Fibroblast of the aortic adventitia (primary cell): ENCODE measurements at regions not wholly inside any gene's neighbourhood (a gene's known extent, or its start where the extent isn't known, plus 50 kb on each side); places are given as distances from the start of the nearest gene placed in this dataset.
A peak's percentile ranks its signal among the peaks of the same experiment; 100 is the strongest.

Source experiments
- DNase-seq: peaks from one replicate; pipeline ENCODE4 v3.0.0-alpha.2; 2010; ENCODE audit warnings: low read depth
- H3K4me3 ChIP-seq: 2 replicates; pipeline ENCODE4 v1.5.1; 2011; ENCODE audit warnings: low read depth, mild to moderate bottlenecking, control low read depth, low read length, moderate library complexity
- CTCF ChIP-seq: IDR thresholded peaks from 2 replicates; pipeline ENCODE4 v1.5.1; 2011; ENCODE audit warnings: mild to moderate bottlenecking, low read length, control low read depth, inconsistent platforms; ENCODE audit not compliant: insufficient read depth

DNA sequence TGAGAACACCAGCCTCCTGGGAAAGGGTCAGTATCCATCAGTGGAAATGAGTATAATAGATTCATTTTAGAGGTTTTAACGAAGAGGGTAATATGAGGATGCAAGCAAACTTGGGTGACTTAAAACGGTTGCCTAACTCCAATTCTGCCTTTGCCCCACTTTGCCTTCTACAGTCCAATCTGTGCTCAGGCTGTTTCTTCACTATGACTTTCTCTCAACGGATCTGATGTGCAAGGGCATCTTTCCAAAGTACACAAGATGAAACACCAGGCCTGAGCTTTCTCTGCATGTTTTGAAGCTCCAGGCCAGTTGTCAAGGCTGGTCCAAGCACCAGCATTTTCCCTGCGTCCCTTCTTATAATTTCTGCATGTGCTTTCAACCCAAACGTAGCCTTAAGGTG, 68.0 kb upstream of the TMEM164 start:
- H3K4me3 ChIP-seq: no peak overlapping the region
- no peak for TF ChIP-seq CTCF
- DNase-seq: peak; percentile 56

DNA sequence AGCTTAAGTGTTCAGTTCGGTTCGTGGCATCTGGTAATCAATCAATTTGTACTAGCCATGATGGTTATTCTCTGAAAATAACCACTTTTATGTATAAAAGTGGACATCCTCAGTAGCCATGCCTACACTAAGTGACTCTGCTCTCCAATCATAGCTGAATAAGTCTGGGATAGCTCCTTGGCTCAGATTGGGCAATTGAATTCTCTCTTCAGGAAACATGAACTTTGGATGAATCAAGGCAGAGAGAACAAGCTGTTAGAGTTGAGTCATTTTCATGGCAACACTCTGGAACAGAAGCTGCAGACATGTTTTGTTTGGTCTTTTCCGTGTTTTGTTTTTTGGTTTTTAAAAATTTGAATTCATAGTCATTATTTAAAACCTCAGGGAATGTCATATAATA, 66.8 kb upstream of the TMEM164 start:
- TF ChIP-seq CTCF: no peak
- H3K4me3 ChIP-seq: no peak overlapping the region
- peak; percentile 67 for DNase-seq

- H3K4me3 ChIP-seq: no peak overlapping the region
- no peak for TF ChIP-seq CTCF
- peak; percentile 10 for DNase-seq
Observed at GRCh38 chrX:109936598-109936997, 66.3 kb upstream of the TMEM164 start.

GRCh38 chrX:109939498-109939897, 63.4 kb upstream of the TMEM164 start:
- TF ChIP-seq CTCF: no peak
- no peak overlapping the region for H3K4me3 ChIP-seq
- no peak for DNase-seq

- no peak overlapping the region for H3K4me3 ChIP-seq
- no peak for TF ChIP-seq CTCF
- no peak for DNase-seq
Observed at GRCh38 chrX:109940411-109940810, 62.5 kb upstream of the TMEM164 start.

- no peak for DNase-seq
- H3K4me3 ChIP-seq: no peak overlapping the region
- no peak for TF ChIP-seq CTCF
Observed at GRCh38 chrX:109943092-109943739, 59.7 kb upstream of the TMEM164 start.

DNA sequence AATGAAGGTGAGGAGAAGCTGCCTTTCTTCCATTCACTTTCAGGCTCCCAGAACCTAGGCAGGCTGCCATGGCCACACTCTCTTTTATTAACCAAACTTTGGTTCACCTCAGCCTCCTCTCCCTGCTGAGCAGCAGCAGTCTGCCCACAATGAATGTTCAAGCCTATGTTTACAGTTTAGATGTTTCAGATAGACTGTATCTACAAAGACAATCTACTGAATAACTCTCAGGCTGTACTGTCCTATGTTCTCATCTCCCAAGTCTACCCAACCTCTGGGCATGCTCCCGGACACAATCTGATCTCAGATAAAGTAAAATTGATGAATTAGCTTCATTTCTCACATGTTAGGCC, 59.2 kb upstream of the TMEM164 start:
- no peak for TF ChIP-seq CTCF
- no peak for DNase-seq
- H3K4me3 ChIP-seq: no peak overlapping the region
